Neuron (in vitro differentiated cells): ENCODE measurements at regions not wholly inside any gene's neighbourhood (a gene's known extent, or its start where the extent isn't known, plus 50 kb on each side); places are given as distances from the start of the nearest gene placed in this dataset.
"Not testable (repeated sequence)": the region's sequence is repeated elsewhere in the genome, so short reads cannot be mapped to it uniquely, and the experiment has no call there.

Source experiments
- H2AFZ ChIP-seq: one replicate; pipeline ENCODE4 v1.6.1; 2013; ENCODE audit warnings: low read depth, mild to moderate bottlenecking, inconsistent platforms, low read length, moderate library complexity
- H3K27me3 ChIP-seq: one replicate; pipeline ENCODE4 v1.6.1; 2013; ENCODE audit warnings: low read length; ENCODE audit not compliant: insufficient read depth
- H3K36me3 ChIP-seq: one replicate; pipeline ENCODE4 v1.6.1; 2013; ENCODE audit warnings: low read length; ENCODE audit not compliant: insufficient read depth
- H3K4me1 ChIP-seq: one replicate; pipeline ENCODE4 v1.6.1; 2013; ENCODE audit warnings: low read length; ENCODE audit not compliant: insufficient read depth
- H3K4me3 ChIP-seq: 2 replicates; pipeline ENCODE4 v1.5.1; 2013; ENCODE audit warnings: mild to moderate bottlenecking, low read length, moderate library complexity
- H3K9me3 ChIP-seq: one replicate; pipeline ENCODE4 v1.6.1; 2013; ENCODE audit warnings: low read length

DNA sequence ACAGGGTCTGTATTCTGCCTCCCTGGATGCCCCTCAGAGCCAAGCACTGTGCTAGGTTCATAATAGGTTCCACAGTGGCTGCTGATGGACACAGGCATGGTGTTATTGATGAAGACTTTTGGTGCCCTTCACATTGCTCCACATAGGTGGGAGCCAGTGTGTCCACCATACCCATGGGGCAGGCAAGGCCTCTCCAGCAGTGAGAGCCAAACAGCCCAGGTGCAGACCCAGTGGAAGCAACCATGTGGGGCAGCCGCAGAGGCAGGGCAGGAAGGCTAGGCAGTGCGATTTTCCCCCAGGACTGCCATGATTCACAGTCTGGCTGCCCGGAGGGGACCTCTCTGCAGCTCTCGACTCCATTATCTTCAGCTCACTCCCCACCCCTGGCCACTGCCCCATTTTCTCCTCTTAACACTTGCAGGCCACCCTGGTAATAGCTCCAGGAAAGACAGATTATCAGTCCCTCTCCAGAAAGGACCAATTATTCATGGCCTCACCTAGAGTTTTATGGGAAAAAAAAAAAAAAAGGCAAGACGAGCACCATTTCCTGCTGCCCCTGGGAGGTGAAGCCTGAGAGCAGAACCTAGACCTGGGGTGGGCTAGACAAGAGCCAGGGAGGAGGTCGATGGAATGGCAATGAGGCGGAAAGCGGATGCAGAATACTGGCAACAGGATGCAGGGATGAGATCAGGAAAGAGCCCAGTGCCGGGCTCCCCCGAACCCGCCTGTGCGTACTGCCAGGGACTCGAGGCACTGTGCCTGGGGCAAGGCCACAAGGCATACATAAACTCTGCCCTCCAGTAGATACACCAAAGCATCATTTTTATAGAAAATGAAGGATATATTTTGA lies 343.0 kb upstream of the NCAM1 start:
- H2AFZ ChIP-seq, result no peak overlapping the region
- H3K27me3 ChIP-seq, result no peaks in the 10 kb centered on the region
- H3K9me3 ChIP-seq, result no peaks in the 10 kb centered on the region
- H3K4me3 ChIP-seq, result no peak overlapping the region
- H3K4me1 ChIP-seq, result no peaks in the 10 kb centered on the region
- no peaks in the 10 kb centered on the region for H3K36me3 ChIP-seq

GRCh38 chr11:112619106-112619505 lies 342.1 kb upstream of the NCAM1 start:
- Histone ChIP-seq H3K4me3 (no peak overlapping the region), H3K36me3 (no peaks in the 10 kb centered on the region), H3K27me3 (no peaks in the 10 kb centered on the region)

DNA sequence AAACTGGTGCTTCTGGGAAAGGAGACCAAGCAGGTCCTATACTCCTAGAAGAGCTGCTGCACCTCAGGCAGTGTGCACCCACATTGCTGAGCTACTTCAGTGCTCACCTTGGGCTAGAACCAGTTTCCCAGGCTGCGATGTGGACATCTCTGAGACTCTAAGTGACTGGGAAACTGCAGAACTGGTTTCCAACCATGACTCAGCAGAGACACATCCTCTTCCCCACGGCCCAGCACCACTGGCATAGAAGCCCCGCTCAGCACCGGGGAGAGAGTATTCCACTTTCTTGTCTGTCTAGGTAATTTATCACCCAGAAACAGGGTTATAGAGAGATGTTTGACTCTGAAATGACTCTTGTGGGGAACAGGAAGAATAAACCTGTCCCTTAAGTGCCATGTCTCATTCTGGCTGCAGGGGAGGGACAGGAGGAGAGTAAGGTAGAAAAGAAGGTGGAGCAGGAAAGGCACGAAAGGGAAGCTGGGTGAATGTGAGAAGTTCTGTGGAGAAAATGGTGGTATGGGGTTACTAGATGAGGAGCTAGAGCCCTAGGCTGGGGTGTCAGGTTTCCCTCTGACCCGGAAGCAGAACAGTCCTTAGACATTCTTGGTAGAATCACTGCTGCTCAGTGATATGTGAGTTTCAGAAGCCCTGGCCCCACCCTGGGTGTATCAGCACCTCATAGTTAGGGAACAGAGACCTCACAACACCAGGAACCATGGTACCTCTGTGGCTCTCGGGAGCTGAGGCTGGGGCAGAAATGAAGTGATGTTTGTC lies 340.4 kb upstream of the NCAM1 start:
- Histone ChIP-seq H3K4me3 (no peak overlapping the region), H2AFZ (no peak overlapping the region), H3K27me3 (no peaks in the 10 kb centered on the region), H3K36me3 (no peaks in the 10 kb centered on the region), H3K4me1 (no peaks in the 10 kb centered on the region), H3K9me3 (no peaks in the 10 kb centered on the region)

More at GRCh38 chr11:112619106-112619505, 342.1 kb upstream of the NCAM1 start:
- H3K4me1 ChIP-seq, result no peaks in the 10 kb centered on the region
- H2AFZ ChIP-seq, result no peak overlapping the region
- no peaks in the 10 kb centered on the region for H3K9me3 ChIP-seq

- Histone ChIP-seq H3K4me3 (no peak overlapping the region), H3K4me1 (no peaks in the 10 kb centered on the region), H3K27me3 (no peaks in the 10 kb centered on the region), H2AFZ (no peak overlapping the region), H3K9me3 (no peaks in the 10 kb centered on the region), H3K36me3 (no peaks in the 10 kb centered on the region)
These were observed 338.2 kb upstream of the NCAM1 start for GRCh38 chr11:112623057-112623456.

DNA sequence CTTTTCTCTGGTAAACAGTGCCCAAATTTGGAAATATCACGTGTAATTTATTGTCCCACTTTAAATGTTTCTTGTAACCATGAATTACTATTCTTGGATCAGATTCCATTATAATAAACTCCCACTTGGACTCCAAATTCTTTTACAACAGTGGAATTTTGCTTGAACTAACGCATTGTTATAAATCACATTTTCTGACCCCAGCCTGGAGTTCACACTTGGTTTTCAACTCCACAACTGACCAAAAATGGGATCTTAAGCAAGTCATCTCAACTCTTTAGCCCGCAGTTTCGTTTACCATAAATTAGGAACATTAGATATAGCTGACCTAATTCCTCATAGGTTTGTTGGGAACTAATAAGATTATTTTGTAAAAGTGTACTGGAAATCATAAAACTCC lies 336.8 kb upstream of the NCAM1 start:
- Histone ChIP-seq H2AFZ (no peak overlapping the region), H3K27me3 (no peaks in the 10 kb centered on the region), H3K4me1 (no peaks in the 10 kb centered on the region), H3K36me3 (no peaks in the 10 kb centered on the region), H3K4me3 (no peak overlapping the region), H3K9me3 (no peaks in the 10 kb centered on the region)

GRCh38 chr11:112624971-112625370 lies 336.2 kb upstream of the NCAM1 start:
- H2AFZ ChIP-seq, H3K27me3 ChIP-seq, H3K36me3 ChIP-seq, H3K4me1 ChIP-seq, H3K9me3 ChIP-seq, H3K4me3 ChIP-seq: not testable (repeated sequence)

DNA sequence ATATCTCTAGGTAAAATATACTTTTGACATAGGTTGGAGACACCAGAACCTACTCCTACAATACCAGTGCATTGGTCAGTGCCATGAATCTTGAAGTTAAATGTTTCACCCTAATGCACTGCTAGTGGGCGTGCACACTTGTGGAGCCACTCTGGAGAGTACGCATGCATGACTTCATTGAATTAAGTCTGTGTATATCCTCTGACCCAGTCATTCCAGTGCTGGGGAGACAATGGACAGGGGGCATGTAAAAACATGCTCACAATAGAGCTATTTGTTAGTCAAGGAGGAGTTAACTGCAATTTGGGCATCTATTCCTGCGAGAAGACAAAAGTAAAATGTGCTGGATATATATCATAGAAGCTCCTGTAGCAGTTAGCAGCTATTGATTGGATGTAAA lies 335.4 kb upstream of the NCAM1 start:
- Histone ChIP-seq H3K27me3 (no peaks in the 10 kb centered on the region), H3K36me3 (no peaks in the 10 kb centered on the region), H3K4me3 (no peak overlapping the region), H3K9me3 (no peaks in the 10 kb centered on the region), H2AFZ (no peak overlapping the region), H3K4me1 (no peaks in the 10 kb centered on the region)

DNA sequence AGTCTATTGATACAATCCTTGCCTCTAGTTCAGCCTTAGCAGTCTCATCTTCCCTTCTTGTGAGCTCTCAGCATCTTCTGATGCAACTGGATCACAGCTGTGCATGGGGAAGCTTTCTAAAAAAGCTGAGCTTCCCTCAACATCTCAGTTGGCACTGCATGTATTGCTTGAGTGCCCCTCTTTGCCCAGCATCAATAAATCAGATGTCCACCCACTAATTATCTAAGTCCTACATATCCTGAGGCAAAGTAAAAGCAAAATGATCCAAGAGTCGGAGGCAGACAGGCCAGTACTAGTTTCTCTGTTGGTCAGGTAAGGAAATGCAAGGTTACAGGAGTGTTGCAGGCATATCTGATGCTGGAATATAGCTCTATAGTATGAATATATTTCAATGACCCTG lies 334.5 kb upstream of the NCAM1 start:
- no peaks in the 10 kb centered on the region for H3K9me3 ChIP-seq
- no peaks in the 10 kb centered on the region for H3K36me3 ChIP-seq

GRCh38 chr11:112627588-112628045 lies 333.6 kb upstream of the NCAM1 start:
- H3K27me3 ChIP-seq, result no peaks in the 10 kb centered on the region
- H2AFZ ChIP-seq, result no peak overlapping the region
- no peak overlapping the region for H3K4me3 ChIP-seq
- H3K9me3 ChIP-seq, result no peaks in the 10 kb centered on the region
- H3K36me3 ChIP-seq, result no peaks in the 10 kb centered on the region
- H3K4me1 ChIP-seq, result no peaks in the 10 kb centered on the region

More for the DNA sequence above, 334.5 kb upstream of the NCAM1 start:
- Histone ChIP-seq H3K27me3 (no peaks in the 10 kb centered on the region), H2AFZ (no peak overlapping the region), H3K4me1 (no peaks in the 10 kb centered on the region), H3K4me3 (no peak overlapping the region)

- H3K9me3 ChIP-seq, result no peaks in the 10 kb centered on the region
- H2AFZ ChIP-seq, result no peak overlapping the region
- H3K27me3 ChIP-seq, result no peaks in the 10 kb centered on the region
- H3K4me3 ChIP-seq, result no peak overlapping the region
- H3K4me1 ChIP-seq, result no peaks in the 10 kb centered on the region
- no peaks in the 10 kb centered on the region for H3K36me3 ChIP-seq
These were observed 332.5 kb upstream of the NCAM1 start for GRCh38 chr11:112628676-112629075.

GRCh38 chr11:112630496-112630895 lies 330.7 kb upstream of the NCAM1 start:
- no peaks in the 10 kb centered on the region for H3K27me3 ChIP-seq

DNA sequence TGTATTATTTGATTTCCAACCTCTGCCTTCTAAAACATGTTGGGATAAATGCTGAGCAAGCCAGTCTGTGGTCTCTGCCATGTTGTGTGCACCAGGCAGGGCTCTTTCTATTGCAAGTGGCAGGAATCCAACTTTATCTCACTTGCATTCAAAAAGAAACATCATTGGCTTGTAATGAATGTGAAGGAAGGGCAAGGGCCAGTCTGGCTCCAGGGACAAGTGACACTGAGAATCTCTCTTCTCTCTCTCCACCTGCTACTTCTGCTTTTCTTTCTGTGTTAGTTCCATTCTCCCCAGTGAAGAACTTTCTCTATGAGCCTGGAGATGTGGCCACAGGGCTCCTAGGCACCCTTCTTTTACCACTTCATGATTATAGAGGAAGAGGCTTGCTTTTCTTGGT lies 329.9 kb upstream of the NCAM1 start:
- Histone ChIP-seq H2AFZ (no peak overlapping the region), H3K27me3 (no peaks in the 10 kb centered on the region), H3K36me3 (no peaks in the 10 kb centered on the region), H3K4me1 (peaks cover 13% of the 10 kb centered on the region), H3K4me3 (no peak overlapping the region), H3K9me3 (no peaks in the 10 kb centered on the region)

More at GRCh38 chr11:112630496-112630895, 330.7 kb upstream of the NCAM1 start:
- no peak overlapping the region for H2AFZ ChIP-seq
- H3K9me3 ChIP-seq, result no peaks in the 10 kb centered on the region
- H3K4me1 ChIP-seq, result peaks cover 13% of the 10 kb centered on the region
- H3K4me3 ChIP-seq, result no peak overlapping the region
- H3K36me3 ChIP-seq, result no peaks in the 10 kb centered on the region

DNA sequence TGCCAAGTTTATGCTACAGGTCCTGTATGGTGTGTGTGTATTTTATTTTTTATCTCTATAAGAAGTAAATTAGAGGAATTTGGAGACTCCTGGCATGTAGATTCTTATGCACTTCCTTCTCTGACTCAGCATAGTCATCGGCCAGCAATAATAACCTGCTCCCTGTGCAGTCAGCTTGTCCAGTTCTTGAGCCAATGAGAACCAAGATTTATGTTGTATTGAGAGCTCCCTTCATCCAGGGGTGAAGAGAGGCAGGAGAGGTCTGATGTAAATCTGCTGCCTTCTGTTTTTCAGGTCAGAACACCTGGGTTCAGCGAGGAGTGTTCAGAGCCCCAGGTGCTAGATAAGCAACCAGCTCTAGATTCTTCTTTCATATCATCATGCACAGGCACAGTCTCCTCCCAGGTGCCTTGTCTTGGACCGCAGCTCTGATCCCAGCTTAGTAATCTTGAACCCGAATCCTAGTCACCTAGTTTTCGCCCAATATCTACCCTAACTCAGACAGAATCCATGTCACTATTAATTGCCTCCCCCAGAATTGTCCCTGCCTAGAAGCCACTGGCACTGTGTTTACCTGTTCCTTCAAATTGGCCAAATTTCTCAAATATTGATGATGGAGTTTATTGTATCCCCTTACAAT lies 328.2 kb upstream of the NCAM1 start:
- Histone ChIP-seq H3K36me3 (no peaks in the 10 kb centered on the region), H3K4me3 (no peak overlapping the region), H3K9me3 (no peaks in the 10 kb centered on the region), H3K27me3 (no peaks in the 10 kb centered on the region), H2AFZ (no peak overlapping the region), H3K4me1 (peaks cover 13% of the 10 kb centered on the region)
